ENCODE measurements at regions not wholly inside any gene's neighbourhood (a gene's known extent, or its start where the extent isn't known, plus 50 kb on each side); places are given as distances from the start of the nearest gene placed in this dataset.

DNA sequence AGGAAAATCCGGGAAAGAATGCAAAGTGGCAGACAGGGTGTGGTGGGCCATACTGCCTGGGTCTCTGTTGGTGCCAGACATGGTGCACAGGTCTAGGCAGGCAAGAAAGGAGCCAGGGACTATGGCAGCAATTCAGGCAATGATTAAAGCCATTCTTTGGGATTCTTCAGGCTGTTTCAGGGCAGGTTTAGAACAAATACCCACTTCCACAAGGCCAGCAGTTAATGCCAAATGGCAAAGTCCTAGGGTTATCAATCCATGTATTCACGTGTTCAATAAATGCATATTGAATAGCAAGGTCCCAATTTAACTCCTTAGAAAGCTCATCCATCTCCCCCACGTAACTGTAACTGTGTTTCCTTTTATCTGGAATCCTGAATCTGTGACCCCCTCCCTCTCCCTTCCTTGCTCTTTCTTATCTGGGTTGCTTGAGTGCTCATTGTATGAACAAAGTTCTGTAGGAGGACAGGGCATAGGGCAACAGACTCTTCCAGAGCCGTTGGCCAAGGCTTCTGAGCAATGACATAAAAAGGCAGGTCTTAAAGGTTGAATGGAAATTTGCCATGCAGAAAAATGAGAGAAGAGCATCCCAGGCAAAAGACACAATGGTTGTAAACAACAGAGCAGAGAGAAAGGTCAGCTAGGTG, 146.8 kb upstream of the KLHL29 start:
- no peak for DNase-seq (ENCODE audit: low read depth in 2 of 2)

DNA sequence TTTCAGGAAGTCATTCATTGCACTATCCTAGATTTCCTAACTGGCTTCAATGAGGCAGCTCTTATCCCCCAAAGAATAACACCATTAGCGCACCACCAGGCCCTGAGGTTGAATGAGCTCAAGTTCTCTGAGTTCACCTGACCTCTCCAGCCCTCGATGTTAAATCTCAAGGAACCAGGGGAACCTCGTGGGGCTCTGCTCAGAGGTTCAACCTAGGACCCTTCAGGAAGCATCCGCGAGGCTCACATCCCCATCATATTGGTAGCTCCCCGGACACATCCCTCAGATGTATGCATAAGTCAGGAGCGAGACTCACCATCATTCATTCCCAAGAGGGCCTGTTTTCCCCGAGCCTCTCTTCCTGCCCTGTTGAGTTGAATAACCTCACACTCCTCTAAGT, 145.6 kb upstream of the KLHL29 start:
- DNase-seq (ENCODE audit: low read depth in 2 of 2), result no peak

- DNase-seq (ENCODE audit: low read depth in 2 of 2), result no peak
These were observed 143.9 kb upstream of the KLHL29 start for GRCh38 chr2:23241121-23241520.

GRCh38 chr2:23241611-23242245, 143.3 kb upstream of the KLHL29 start:
- no peak for DNase-seq (ENCODE audit: low read depth in 2 of 2)

- DNase-seq (ENCODE audit: low read depth in 2 of 2), result no peak
These were observed 141.8 kb upstream of the KLHL29 start for GRCh38 chr2:23243073-23243659.

GRCh38 chr2:23244617-23245016, 140.4 kb upstream of the KLHL29 start:
- DNase-seq (ENCODE audit: low read depth in 2 of 2), result no peak

DNA sequence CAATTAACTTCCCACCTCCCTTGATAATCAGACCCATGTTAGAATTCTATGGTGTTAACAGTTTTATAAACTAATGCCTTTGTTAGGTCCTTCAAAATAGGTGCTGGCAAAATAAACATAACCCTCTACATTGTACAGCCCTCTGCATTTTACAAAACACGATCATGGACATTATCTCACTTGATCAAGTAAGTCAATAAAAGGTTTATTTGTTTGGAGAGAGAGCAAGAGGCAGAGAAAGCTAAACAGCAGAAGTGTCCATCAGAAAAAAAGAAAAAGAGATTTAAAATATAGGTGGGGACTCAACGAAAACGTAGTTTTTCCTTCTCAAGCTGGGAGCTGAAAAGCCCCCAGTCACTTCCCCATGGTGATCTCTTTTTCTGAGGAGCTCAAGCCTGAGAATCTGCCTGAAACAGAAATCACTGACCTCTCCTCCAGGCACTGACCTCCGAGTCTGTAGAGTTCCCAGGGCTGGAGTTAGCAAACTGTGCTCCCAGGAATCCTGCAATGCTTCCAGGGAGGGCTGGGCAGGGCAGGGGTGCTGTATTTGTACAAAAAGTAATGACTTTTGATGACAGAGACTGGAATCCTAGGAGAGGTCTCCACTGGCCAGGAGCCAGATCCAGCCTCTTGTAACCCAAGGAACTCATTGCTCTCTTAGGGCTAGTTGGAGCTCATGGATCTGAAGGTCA, 137.8 kb upstream of the KLHL29 start:
- DNase-seq (ENCODE audit: low read depth in 2 of 2), result no peak

DNA sequence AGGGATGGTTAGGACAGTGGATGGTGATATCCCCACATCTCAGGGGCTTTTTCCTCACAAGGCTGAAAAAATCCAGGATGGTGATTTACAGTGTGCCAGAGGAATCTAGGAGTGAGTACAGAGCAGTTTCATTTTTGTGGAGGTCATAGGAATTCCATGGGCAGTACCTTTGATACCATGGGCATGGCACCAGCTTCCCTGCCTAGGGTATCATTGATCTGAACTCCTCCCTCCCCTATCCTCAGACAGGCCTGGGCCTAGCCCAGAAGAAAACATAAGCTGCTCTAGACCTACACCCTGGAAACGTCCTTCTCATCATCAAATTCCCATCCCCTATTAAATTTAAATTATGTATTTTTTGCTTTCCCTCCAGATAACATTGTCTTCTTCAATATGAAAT, 136.3 kb upstream of the KLHL29 start:
- DNase-seq (ENCODE audit: low read depth in 2 of 2), result no peak

DNA sequence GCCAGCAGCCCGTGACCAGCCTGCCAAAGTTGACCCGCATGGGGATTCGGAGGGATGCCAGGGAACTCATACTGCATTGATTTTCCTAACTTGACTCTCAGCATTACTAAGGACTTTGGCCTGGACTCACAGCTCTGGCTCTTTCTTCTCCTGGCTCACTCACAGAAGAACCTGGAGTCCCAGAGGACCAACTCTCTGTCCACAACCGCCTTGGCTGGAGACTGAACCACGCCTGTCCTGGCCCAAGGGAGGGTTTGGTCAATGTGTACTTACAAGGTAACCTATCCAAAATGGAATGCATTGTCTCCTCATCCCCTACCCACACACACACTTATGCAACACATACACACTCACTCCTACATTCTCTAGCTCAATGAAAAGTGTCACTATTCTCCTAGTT, 135.6 kb upstream of the KLHL29 start:
- DNase-seq (ENCODE audit: low read depth in 2 of 2), result no peak

- DNase-seq (ENCODE audit: low read depth in 2 of 2), result no peak
These were observed 134.6 kb upstream of the KLHL29 start for GRCh38 chr2:23250371-23250770.

GRCh38 chr2:23256643-23257042, 128.3 kb upstream of the KLHL29 start:
- DNase-seq (ENCODE audit: low read depth in 2 of 2), result no peak

- DNase-seq (ENCODE audit: low read depth in 2 of 2), result no peak
These were observed 124.4 kb upstream of the KLHL29 start for GRCh38 chr2:23260621-23261020.

DNA sequence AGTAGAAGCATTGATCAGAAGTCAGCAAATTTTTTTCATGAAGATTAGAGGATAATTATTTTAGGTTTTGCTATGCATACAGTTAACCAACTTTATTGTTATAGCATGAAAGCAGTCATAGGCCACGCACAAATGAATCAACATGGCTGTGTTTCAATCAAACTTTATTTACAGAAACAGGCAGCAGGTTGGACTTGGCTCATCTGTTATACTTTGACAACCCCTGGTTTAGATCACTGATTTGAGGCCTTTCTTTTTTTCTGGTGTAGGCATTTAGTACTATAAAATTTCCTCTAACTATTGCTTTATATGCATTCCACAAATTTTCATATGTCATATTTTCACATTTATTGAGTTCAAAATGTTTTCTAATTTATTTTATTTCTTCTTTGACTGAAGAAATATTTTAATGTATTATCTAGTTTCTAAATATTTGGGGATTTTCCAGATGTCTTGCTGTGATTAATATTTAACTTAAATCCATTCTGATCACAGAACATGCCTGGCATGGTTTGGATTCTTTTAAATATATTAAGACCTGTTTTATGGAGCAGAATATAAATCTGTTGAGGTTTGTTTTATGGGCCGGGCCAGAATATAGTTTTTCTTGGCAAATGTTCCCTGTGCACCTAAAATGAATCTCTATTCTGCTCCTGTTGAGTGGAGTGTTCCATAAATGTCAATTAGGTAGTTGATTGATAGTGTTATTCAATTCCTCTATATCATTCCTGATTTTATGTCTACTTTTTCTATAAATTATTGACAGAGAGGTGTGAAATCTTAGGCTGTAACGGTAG, 116.3 kb upstream of the KLHL29 start:
- no peak for DNase-seq (ENCODE audit: low read depth in 2 of 2)

DNA sequence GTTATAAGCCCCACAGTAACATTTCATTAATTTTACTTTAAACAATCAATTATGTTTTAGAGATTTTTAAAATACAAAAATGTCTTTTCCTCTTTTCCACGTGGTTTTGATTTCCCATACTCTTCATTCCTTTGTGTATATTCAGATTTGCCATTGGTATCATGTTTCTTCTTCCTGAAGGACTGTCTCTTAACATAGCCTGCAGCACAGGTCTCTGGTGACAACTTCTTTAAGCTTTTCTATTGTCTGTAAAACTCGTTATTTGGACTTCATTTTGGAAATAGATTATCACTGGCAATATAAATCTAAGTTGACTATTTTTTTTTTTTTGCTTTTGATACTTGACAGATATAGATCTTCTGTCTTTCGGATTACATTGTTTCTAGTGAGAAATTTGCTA, 115.2 kb upstream of the KLHL29 start:
- no peak for DNase-seq (ENCODE audit: low read depth in 2 of 2)

DNA sequence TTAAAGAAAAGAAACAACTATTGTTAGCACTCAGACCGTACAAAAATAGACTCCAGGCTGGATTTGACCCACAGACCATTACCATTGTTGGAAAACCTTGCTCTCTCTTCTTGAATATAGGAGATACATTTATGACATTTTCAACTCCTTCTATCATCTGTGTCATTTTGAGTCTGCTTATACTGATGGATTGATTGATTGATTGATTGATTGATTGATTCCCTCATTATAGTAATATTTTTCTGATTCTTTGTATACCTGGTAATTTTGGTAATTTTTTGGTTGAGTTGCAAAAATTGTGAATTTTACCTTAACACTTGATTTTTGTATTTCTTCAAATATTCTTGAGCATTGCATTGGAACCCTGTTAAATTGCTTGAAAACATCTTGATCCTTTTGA, 114.2 kb upstream of the KLHL29 start:
- DNase-seq (ENCODE audit: low read depth in 2 of 2), result no peak

- DNase-seq (ENCODE audit: low read depth in 2 of 2), result no peak
These were observed 113.7 kb upstream of the KLHL29 start for GRCh38 chr2:23271230-23271629.

DNA sequence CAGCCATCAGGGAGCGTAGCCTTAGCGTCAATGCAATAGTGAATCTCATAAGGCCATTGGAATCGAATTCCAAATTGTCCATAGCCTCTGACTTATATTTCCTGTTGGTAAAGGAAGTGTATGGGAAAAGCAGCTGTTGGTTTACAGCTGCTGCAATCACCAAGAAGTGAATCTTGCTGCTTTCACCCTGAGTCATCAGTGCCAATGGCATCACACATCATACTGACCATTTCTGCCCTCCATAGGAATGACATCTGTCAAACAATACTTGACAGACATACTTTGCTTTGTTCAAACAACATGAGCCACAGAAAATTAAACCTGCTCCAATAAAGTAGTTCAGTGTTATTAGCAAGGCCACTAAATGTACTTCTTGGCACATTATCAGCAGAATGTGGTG, 111.2 kb upstream of the KLHL29 start:
- DNase-seq (ENCODE audit: low read depth in 2 of 2), result no peak

- DNase-seq (ENCODE audit: low read depth in 2 of 2), result no peak
These were observed 104.6 kb upstream of the KLHL29 start for GRCh38 chr2:23280401-23280800.

DNA sequence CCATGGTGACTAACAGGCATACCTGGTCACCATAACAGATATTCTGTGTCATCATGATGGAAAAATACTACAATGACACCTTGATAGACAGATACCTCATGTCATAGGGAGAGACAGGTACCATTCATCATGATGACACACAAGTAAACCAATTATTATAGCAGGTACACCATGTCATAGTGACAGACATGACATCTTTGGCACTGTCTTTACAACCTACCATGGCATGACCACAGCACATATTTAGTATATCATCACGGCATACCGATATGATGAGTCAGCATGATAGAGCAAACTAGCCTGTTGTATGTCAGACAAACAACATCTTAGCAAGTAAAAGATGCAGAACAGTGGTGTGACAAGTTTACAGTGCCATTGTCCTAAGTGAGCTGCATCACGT, 101.3 kb upstream of the KLHL29 start:
- DNase-seq (ENCODE audit: low read depth in 2 of 2), result no peak

- DNase-seq (ENCODE audit: low read depth in 2 of 2), result no peak
These were observed 99.7 kb upstream of the KLHL29 start for GRCh38 chr2:23285091-23285800.

DNA sequence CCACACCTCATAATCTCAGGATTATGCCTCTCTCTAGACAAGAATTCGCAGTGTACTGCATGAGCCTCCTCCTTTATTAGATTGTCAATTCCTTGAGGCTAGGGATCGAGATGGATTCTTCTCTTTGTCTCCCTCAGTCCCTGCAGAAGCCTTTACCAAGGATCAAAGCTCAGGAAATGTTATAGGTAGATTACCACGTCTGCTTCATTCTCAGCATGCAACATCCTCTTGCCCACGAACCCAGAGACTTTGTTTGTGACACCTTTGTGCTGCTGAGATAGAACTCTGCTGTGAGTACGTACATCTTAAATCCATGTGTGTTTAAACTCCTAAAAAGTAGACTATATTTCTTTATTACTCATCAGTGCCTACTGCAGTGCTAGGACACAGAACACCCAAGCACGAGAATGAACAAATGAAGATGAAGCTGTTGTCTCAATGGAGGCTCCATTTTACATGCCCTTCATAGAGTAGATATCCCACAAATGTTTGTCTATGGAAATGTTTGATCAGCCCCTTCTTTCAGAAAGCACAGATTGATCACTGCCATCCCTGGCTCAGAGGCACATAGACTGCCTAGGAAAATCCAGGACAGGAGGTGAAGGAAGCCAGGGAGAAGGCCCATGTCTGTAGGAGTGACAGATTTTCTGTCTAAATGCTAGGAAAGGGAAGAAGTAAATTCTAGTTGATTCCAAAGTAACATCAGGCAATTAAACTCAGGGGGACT, 98.8 kb upstream of the KLHL29 start:
- DNase-seq (ENCODE audit: low read depth in 2 of 2), result no peak
